ENCODE measurements at regions not wholly inside any gene's neighbourhood (a gene's known extent, or its start where the extent isn't known, plus 50 kb on each side); places are given as distances from the start of the nearest gene placed in this dataset.

GRCh38 chr3:170644711-170645110 is 58.8 kb upstream of the SLC7A14 start:
- TF ChIP-seq, protein P1, sequence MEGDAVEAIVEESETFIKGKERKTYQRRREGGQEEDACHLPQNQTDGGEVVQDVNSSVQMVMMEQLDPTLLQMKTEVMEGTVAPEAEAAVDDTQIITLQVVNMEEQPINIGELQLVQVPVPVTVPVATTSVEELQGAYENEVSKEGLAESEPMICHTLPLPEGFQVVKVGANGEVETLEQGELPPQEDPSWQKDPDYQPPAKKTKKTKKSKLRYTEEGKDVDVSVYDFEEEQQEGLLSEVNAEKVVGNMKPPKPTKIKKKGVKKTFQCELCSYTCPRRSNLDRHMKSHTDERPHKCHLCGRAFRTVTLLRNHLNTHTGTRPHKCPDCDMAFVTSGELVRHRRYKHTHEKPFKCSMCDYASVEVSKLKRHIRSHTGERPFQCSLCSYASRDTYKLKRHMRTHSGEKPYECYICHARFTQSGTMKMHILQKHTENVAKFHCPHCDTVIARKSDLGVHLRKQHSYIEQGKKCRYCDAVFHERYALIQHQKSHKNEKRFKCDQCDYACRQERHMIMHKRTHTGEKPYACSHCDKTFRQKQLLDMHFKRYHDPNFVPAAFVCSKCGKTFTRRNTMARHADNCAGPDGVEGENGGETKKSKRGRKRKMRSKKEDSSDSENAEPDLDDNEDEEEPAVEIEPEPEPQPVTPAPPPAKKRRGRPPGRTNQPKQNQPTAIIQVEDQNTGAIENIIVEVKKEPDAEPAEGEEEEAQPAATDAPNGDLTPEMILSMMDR (IDR thresholded peaks at IDR 0.05; ENCODE audit: insufficient read depth, low read depth, low read length) = no peak
- no peak for DNase-seq (ENCODE audit: low read depth)

DNA sequence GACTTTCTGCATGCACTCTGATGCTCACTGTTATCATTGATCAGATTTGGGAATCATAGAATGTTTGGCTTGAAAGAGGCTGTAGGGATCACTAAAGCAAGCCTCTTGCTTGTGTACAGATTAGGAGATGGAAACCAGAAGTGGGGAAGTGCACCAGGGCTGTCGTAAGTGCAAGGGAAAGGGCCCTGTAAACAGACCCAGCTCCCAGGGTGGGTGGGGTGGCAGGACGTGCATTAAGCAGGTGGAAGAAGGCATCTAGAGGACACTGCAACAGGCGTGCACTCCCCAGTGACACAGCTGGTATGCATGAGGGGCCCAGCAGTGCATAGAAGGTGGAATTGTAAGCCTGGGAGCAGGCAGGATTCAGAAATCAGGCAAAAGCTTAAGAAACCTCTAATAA is 58.0 kb upstream of the SLC7A14 start:
- DNase-seq (ENCODE audit: low read depth) = peak; percentile 12
- H3K4me3 ChIP-seq (ENCODE audit: low read depth, low read length) = no peak overlapping the region
- TF ChIP-seq, protein P1 (IDR thresholded peaks at IDR 0.05; ENCODE audit: insufficient read depth, low read depth, low read length) = no peak

More at GRCh38 chr3:170644711-170645110, 58.8 kb upstream of the SLC7A14 start:
- H3K4me3 ChIP-seq (ENCODE audit: low read depth, low read length) = no peak overlapping the region

DNA sequence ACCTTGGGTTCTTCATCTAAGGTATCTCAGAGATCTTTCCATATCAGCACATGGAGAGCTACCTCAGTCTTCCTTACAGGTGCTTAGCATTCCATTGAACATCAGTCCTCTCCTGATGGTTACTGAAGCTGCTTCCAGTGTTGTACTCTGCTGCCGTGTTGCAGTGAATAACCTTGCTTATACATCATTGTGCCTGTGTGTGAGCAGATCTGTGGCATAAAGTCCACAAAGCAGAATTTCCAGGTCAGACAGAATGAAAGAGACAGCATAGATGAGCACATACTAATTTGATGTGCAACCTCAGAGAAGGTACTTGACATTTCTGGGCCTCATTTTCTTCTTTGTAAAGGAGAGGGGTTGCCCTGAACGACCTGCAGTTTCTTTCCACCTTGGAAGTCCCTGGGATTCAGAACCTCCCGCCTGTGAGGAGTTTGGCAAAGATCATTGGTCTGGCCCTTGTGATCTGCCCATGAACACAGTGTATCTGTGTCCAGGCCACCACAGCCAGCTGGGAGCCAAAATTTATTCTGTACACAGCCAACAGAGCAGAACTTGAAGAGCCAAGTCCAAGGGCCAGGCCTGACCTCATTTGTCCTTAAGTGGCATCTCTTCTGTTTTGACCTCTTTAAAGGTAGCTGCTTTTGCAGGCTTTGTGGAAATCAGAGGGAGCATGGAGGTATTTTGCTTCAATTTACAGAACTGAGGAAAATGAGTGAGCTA is 57.2 kb upstream of the SLC7A14 start:
- TF ChIP-seq, protein P1 (IDR thresholded peaks at IDR 0.05; ENCODE audit: insufficient read depth, low read depth, low read length) = no peak
- no peak overlapping the region for H3K4me3 ChIP-seq (ENCODE audit: low read depth, low read length)
- no peak for DNase-seq (ENCODE audit: low read depth)

DNA sequence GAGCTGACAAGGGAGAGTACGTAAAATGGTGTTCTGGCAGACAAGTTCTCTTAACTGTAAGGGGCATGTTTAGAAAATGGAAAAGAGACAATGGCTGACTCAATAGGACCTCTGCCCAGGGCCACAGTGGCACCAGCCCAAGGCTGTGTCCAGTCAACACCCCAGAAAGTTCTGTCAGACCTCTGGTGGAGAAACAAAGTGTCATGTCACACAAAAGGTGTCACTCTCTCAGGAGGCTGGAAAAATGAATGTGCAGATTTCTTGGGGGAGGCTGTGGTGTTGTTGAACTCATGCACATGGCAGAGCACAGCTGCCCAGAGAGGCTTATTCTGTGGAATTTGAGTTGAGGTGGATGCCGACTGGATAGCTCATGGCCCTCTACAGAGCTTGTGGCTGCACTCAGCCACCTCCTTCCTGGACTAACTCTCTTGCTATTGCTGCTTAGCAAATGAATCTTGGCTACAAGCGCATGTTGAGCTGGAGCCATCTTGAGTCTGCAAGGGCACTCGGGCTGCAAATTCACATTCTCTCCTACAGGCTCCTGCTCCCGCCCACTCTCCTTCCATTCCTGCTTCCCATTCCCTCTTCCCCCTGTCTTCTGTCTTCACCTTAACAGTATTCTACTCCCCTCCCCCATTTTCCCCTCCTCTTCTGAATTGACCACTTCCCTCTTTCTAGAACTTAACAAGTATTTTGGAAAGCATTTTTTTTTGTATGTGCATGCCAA is 55.8 kb upstream of the SLC7A14 start:
- H3K4me3 ChIP-seq (ENCODE audit: low read depth, low read length) = no peak overlapping the region
- DNase-seq (ENCODE audit: low read depth) = no peak
- TF ChIP-seq, protein P1 (IDR thresholded peaks at IDR 0.05; ENCODE audit: insufficient read depth, low read depth, low read length) = no peak

GRCh38 chr3:170640737-170641171 is 54.9 kb upstream of the SLC7A14 start:
- TF ChIP-seq, protein P1 (IDR thresholded peaks at IDR 0.05; ENCODE audit: insufficient read depth, low read depth, low read length) = no peak
- no peak overlapping the region for H3K4me3 ChIP-seq (ENCODE audit: low read depth, low read length)
- DNase-seq (ENCODE audit: low read depth) = no peak

DNA sequence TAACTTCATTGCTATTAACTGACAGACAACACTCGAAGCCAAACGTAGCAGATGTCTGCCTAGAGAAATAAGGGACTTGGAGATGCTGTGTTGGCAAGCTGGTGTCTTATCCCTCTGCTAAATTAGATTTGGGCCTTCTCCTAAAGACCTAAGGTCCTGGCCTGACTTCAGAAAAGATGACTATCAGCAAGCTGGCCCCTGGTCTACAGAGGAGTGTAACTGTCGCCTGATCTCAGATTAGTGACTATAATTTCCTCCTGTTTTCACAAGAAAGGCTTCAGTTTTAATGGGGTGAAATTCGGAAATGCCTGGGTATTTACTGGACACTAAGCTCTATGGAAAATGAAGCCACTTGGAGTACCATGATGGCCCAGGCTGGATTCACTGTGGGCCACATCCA is 53.1 kb upstream of the SLC7A14 start:
- TF ChIP-seq, protein P1 (IDR thresholded peaks at IDR 0.05; ENCODE audit: insufficient read depth, low read depth, low read length) = no peak

More for the DNA sequence above, 53.1 kb upstream of the SLC7A14 start:
- H3K4me3 ChIP-seq (ENCODE audit: low read depth, low read length) = no peak overlapping the region
- no peak for DNase-seq (ENCODE audit: low read depth)
